SK-N-SH treated with all-trans-retinoic acid at 6 μM for 48 hours (cell line): ENCODE measurements at regions not wholly inside any gene's neighbourhood (a gene's known extent, or its start where the extent isn't known, plus 50 kb on each side); places are given as distances from the start of the nearest gene placed in this dataset.

Experiments used
- CREB5 ChIP-seq: fragments of 250-450 bp; sonication (Bioruptor Pico); IDR thresholded peaks from 2 replicates; pipeline ENCODE4 v1.5.1; 2020; ENCODE audit warnings: low read depth, mild to moderate bottlenecking, moderate library complexity
- ESRRG ChIP-seq: fragments of 250-450 bp; sonication (Bioruptor Pico); IDR thresholded peaks from 2 replicates; pipeline ENCODE4 v1.6.1; 2021; ENCODE audit warnings: mild to moderate bottlenecking
- OSR1 ChIP-seq: fragments of 250-450 bp; sonication (Bioruptor Pico); IDR thresholded peaks from 2 replicates; pipeline ENCODE4 v1.8.0; 2022; ENCODE audit warnings: moderate library complexity, mild to moderate bottlenecking, inconsistent platforms
- PATZ1 ChIP-seq: fragments of 250-450 bp; sonication (Bioruptor Pico); IDR thresholded peaks from 2 replicates; pipeline ENCODE4 v1.8.0; 2020; ENCODE audit warnings: mild to moderate bottlenecking, moderate library complexity, borderline replicate concordance
- RARB ChIP-seq: fragments of 250-450 bp; sonication (Bioruptor Pico); IDR thresholded peaks from 2 replicates; pipeline ENCODE4 v1.8.0; 2021; ENCODE audit warnings: mild to moderate bottlenecking, moderate library complexity
- ZFP3 ChIP-seq: fragments of 250-450 bp; sonication (Bioruptor Pico); IDR thresholded peaks from 2 replicates; pipeline ENCODE4 v1.5.0; 2020; ENCODE audit warnings: mild to moderate bottlenecking, moderate library complexity
- ZFP30 ChIP-seq: fragments of 450-650 bp; formaldehyde crosslinking; IDR thresholded peaks from 2 replicates; pipeline ENCODE4 v1.5.0; 2022; ENCODE audit warnings: mild to moderate bottlenecking, moderate library complexity
- ZNF70 ChIP-seq: fragments of 450-650 bp; formaldehyde crosslinking; IDR thresholded peaks from 2 replicates; pipeline ENCODE4 v1.5.0; 2020; ENCODE audit warnings: mild to moderate bottlenecking, moderate library complexity

- TF ChIP-seq PATZ1 (CRISPR knock-in tag) (no peak), ZNF70 (CRISPR knock-in tag) (no peak), RARB (CRISPR knock-in tag) (no peak), CREB5 (CRISPR knock-in tag) (no peak), ZFP30 (no peak), ESRRG (CRISPR knock-in tag) (no peak), ZFP3 (CRISPR knock-in tag) (no peak), OSR1 (no peak)
These were observed 340.2 kb upstream of the SOX9 start for GRCh38 chr17:71780596-71780995.
